ENCODE measurements at regions not wholly inside any gene's neighbourhood (a gene's known extent, or its start where the extent isn't known, plus 50 kb on each side); places are given as distances from the start of the nearest gene placed in this dataset.

DNA sequence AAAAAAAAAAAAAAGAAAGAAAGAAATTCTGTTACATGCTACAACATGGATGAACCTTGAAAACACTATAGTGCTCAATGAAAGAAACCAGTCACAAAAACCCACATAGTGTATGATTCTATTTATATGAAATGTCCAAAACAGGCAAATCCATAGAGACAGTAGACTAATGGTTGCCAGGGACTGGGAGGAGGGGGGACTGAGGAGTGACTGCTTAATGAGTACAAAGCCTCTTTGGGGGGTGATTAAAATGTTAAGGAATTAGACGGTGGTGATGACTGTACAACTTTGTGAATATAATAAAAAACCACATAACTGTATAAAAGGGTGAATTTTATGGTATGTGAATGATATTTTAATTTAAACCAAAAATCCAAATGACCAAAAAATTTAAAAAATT is 116.0 kb upstream of the GUCA2B start:
- TF ChIP-seq, protein P1, sequence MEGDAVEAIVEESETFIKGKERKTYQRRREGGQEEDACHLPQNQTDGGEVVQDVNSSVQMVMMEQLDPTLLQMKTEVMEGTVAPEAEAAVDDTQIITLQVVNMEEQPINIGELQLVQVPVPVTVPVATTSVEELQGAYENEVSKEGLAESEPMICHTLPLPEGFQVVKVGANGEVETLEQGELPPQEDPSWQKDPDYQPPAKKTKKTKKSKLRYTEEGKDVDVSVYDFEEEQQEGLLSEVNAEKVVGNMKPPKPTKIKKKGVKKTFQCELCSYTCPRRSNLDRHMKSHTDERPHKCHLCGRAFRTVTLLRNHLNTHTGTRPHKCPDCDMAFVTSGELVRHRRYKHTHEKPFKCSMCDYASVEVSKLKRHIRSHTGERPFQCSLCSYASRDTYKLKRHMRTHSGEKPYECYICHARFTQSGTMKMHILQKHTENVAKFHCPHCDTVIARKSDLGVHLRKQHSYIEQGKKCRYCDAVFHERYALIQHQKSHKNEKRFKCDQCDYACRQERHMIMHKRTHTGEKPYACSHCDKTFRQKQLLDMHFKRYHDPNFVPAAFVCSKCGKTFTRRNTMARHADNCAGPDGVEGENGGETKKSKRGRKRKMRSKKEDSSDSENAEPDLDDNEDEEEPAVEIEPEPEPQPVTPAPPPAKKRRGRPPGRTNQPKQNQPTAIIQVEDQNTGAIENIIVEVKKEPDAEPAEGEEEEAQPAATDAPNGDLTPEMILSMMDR (IDR thresholded peaks at IDR 0.05), result no peak
- TF ChIP-seq POLR2AphosphoS5 (IDR thresholded peaks at IDR 0.05) (no peak), POLR2A (IDR thresholded peaks at IDR 0.05; ENCODE audit: low read depth) (no peak)

Data from esophagus muscularis mucosa (tissue), 3 donors.